KMS-11 (cell line): ENCODE measurements at regions not wholly inside any gene's neighbourhood (a gene's known extent, or its start where the extent isn't known, plus 50 kb on each side); places are given as distances from the start of the nearest gene placed in this dataset.

Experiments used
- H2AFZ ChIP-seq: fragments of 200-600 bp; sonication (generic); 2 replicates; pipeline ENCODE4 v1.6.1; 2016; ENCODE audit warnings: antibody characterized with exemption, mixed run types, low read depth
- H3K27ac ChIP-seq: fragments of 200-600 bp; sonication (generic); 2 replicates; pipeline ENCODE4 v1.6.1; 2016; ENCODE audit warnings: mild to moderate bottlenecking, mixed run types
- H3K27me3 ChIP-seq: fragments of 200-600 bp; sonication (generic); 2 replicates; pipeline ENCODE4 v1.6.1; 2017; ENCODE audit warnings: mild to moderate bottlenecking, low read depth, mixed run types, moderate library complexity; ENCODE audit not compliant: insufficient read depth
- H3K36me3 ChIP-seq: fragments of 200-600 bp; sonication (generic); 2 replicates; pipeline ENCODE4 v1.6.1; 2017; ENCODE audit warnings: mild to moderate bottlenecking, mixed run types; ENCODE audit not compliant: insufficient read depth
- H3K4me1 ChIP-seq: fragments of 200-600 bp; sonication (generic); 2 replicates; pipeline ENCODE4 v1.6.1; 2016; ENCODE audit warnings: mild to moderate bottlenecking, low read depth, mixed run types; ENCODE audit not compliant: poor library complexity, severe bottlenecking
- H3K4me2 ChIP-seq: fragments of 200-600 bp; sonication (generic); 2 replicates; pipeline ENCODE4 v1.7.0; 2016; ENCODE audit warnings: mild to moderate bottlenecking, mixed run types
- H3K4me3 ChIP-seq: fragments of 200-600 bp; sonication (generic); IDR thresholded peaks from 2 replicates; pipeline ENCODE4 v1.6.1; 2017; ENCODE audit warnings: low read depth, low read length, mixed read lengths; ENCODE audit not compliant: insufficient read depth
- H3K79me2 ChIP-seq: fragments of 200-600 bp; sonication (generic); 2 replicates; pipeline ENCODE4 v1.6.1; 2016; ENCODE audit warnings: low read depth, mixed run types; ENCODE audit not compliant: insufficient read depth
- H3K9ac ChIP-seq: fragments of 200-600 bp; sonication (generic); 2 replicates; pipeline ENCODE4 v1.6.1; 2016; ENCODE audit warnings: mild to moderate bottlenecking, mixed run types
- H4K20me1 ChIP-seq: fragments of 200-600 bp; sonication (generic); 2 replicates; pipeline ENCODE4 v1.6.1; 2016; ENCODE audit warnings: mild to moderate bottlenecking, mixed run types; ENCODE audit not compliant: insufficient read depth
- CTCF ChIP-seq: fragments of 200-600 bp; sonication (generic); conservative IDR thresholded peaks from 2 replicates; pipeline ENCODE4 v1.6.1; 2017; ENCODE audit warnings: low read depth, mild to moderate bottlenecking, antibody characterized with exemption, low read length, moderate library complexity, mixed read lengths

GRCh38 chr20:39145921-39146320 is 183.8 kb downstream of the DHX35 start:
- Histone ChIP-seq H3K4me2 (no peak overlapping the region), H3K27ac (no peak overlapping the region), H3K9ac (no peak overlapping the region), H3K4me3 (no peak overlapping the region), H3K27me3 (no peaks in the 10 kb centered on the region), H2AFZ (no peak overlapping the region), H4K20me1 (no peaks in the 10 kb centered on the region), H3K79me2 (no peaks in the 10 kb centered on the region), H3K4me1 (no peaks in the 10 kb centered on the region), H3K36me3 (no peaks in the 10 kb centered on the region)
- TF ChIP-seq CTCF, result no peak

- no peak for TF ChIP-seq CTCF
- H3K4me3 ChIP-seq, result no peak overlapping the region
- no peaks in the 10 kb centered on the region for H3K36me3 ChIP-seq
- no peaks in the 10 kb centered on the region for H4K20me1 ChIP-seq
- no peaks in the 10 kb centered on the region for H3K27me3 ChIP-seq
- H3K27ac ChIP-seq, result no peak overlapping the region
- H3K79me2 ChIP-seq, result no peaks in the 10 kb centered on the region
- no peaks in the 10 kb centered on the region for H3K4me1 ChIP-seq
- H3K4me2 ChIP-seq, result no peak overlapping the region
- no peak overlapping the region for H2AFZ ChIP-seq
- no peak overlapping the region for H3K9ac ChIP-seq
Observed at GRCh38 chr20:39144757-39145156, 182.6 kb downstream of the DHX35 start.

- Histone ChIP-seq H3K79me2 (no peaks in the 10 kb centered on the region), H3K27ac (no peak overlapping the region), H4K20me1 (no peaks in the 10 kb centered on the region), H3K9ac (no peak overlapping the region), H3K4me2 (no peak overlapping the region), H3K4me3 (no peak overlapping the region), H2AFZ (no peak overlapping the region), H3K27me3 (no peaks in the 10 kb centered on the region), H3K4me1 (no peaks in the 10 kb centered on the region), H3K36me3 (no peaks in the 10 kb centered on the region)
- no peak for TF ChIP-seq CTCF
Observed at GRCh38 chr20:39142407-39143096, 180.4 kb downstream of the DHX35 start.

- no peak overlapping the region for H3K9ac ChIP-seq
- TF ChIP-seq CTCF, result no peak
- H3K4me2 ChIP-seq, result no peak overlapping the region
- no peak overlapping the region for H3K4me3 ChIP-seq
- no peaks in the 10 kb centered on the region for H3K36me3 ChIP-seq
- no peaks in the 10 kb centered on the region for H3K4me1 ChIP-seq
- H3K27ac ChIP-seq, result no peak overlapping the region
- H2AFZ ChIP-seq, result no peak overlapping the region
- H3K79me2 ChIP-seq, result no peaks in the 10 kb centered on the region
- no peaks in the 10 kb centered on the region for H3K27me3 ChIP-seq
- H4K20me1 ChIP-seq, result no peaks in the 10 kb centered on the region
Observed at GRCh38 chr20:39137299-39137698, 175.2 kb downstream of the DHX35 start.
